Ascending aorta (tissue), 2 donors: ENCODE measurements at regions not wholly inside any gene's neighbourhood (a gene's known extent, or its start where the extent isn't known, plus 50 kb on each side); places are given as distances from the start of the nearest gene placed in this dataset.

ENCODE experiments used
- DNase-seq, 2 donors: peaks; one replicate each; pipeline ENCODE4 v3.0.0-alpha.2; 2019; ENCODE audit warnings: low spot score in 2 of 2
- H3K27ac ChIP-seq, 2 donors: fragments of 200-600 bp; sonication (generic); one replicate each; pipeline ENCODE4 v1.5.1; 2016 to 2017; ENCODE audit warnings: mild to moderate bottlenecking in 1 of 2
- H3K27me3 ChIP-seq: fragments of 200-600 bp; sonication (generic); one replicate; pipeline ENCODE4 v1.5.1; 2017
- H3K36me3 ChIP-seq, 2 donors: fragments of 200-600 bp; sonication (generic); one replicate each; pipeline ENCODE4 v1.5.1; 2016
- H3K4me1 ChIP-seq, 2 donors: fragments of 200-600 bp; sonication (generic); one replicate each; pipeline ENCODE4 v1.5.1; 2016 to 2017; ENCODE audit warnings: mild to moderate bottlenecking in 1 of 2
- H3K4me3 ChIP-seq, 2 donors: fragments of 200-600 bp; sonication (generic); one replicate each; pipeline ENCODE4 v1.5.1; 2016 to 2017; ENCODE audit warnings: mild to moderate bottlenecking in 1 of 2
- H3K9me3 ChIP-seq, 2 donors: fragments of 200-600 bp; sonication (generic); one replicate each; pipeline ENCODE4 v1.5.1; 2016
- intact Hi-C: fragments of 100-400 bp; cut with DNase I; formaldehyde crosslinking; loops from one replicate; pipeline ENCODE4 v1.15.1; 2023
- TF ChIP-seq, protein P1 (sequence below), 3 experiments: fragments of 200-600 bp in 2 of 3; fragments of 450-650 bp in 1 of 3; sonication (generic) in 2 of 3; IDR thresholded peaks; one replicate each; pipeline ENCODE4 v1.5.1; 2016 to 2019; ENCODE audit warnings: antibody characterized with exemption in 3 of 3, mild to moderate bottlenecking in 1 of 3, moderate library complexity in 1 of 3

GRCh38 chr4:24411299-24411698, 173.1 kb downstream of the DHX15 start:
- H3K4me3 ChIP-seq, result no peak overlapping the region
- no peaks in the 10 kb centered on the region for H3K4me1 ChIP-seq
- intact Hi-C loops, result no loop called here
- no peaks in the 10 kb centered on the region for H3K36me3 ChIP-seq
- no peaks in the 10 kb centered on the region for H3K27me3 ChIP-seq
- TF ChIP-seq, protein P1, sequence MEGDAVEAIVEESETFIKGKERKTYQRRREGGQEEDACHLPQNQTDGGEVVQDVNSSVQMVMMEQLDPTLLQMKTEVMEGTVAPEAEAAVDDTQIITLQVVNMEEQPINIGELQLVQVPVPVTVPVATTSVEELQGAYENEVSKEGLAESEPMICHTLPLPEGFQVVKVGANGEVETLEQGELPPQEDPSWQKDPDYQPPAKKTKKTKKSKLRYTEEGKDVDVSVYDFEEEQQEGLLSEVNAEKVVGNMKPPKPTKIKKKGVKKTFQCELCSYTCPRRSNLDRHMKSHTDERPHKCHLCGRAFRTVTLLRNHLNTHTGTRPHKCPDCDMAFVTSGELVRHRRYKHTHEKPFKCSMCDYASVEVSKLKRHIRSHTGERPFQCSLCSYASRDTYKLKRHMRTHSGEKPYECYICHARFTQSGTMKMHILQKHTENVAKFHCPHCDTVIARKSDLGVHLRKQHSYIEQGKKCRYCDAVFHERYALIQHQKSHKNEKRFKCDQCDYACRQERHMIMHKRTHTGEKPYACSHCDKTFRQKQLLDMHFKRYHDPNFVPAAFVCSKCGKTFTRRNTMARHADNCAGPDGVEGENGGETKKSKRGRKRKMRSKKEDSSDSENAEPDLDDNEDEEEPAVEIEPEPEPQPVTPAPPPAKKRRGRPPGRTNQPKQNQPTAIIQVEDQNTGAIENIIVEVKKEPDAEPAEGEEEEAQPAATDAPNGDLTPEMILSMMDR (IDR thresholded peaks at IDR 0.05), result no peak
- H3K9me3 ChIP-seq, result no peaks in the 10 kb centered on the region
- H3K27ac ChIP-seq, result no peak overlapping the region
- DNase-seq, result no peak

GRCh38 chr4:24408640-24409039, 175.7 kb downstream of the DHX15 start:
- H3K36me3 ChIP-seq, result no peaks in the 10 kb centered on the region
- H3K4me3 ChIP-seq, result no peak overlapping the region
- H3K4me1 ChIP-seq, result no peaks in the 10 kb centered on the region
- H3K27me3 ChIP-seq, result no peaks in the 10 kb centered on the region
- no peaks in the 10 kb centered on the region for H3K9me3 ChIP-seq
- TF ChIP-seq, protein P1 (IDR thresholded peaks at IDR 0.05), result no peak
- no peak overlapping the region for H3K27ac ChIP-seq
- DNase-seq, result no peak
- intact Hi-C loops, result no loop called here

DNA sequence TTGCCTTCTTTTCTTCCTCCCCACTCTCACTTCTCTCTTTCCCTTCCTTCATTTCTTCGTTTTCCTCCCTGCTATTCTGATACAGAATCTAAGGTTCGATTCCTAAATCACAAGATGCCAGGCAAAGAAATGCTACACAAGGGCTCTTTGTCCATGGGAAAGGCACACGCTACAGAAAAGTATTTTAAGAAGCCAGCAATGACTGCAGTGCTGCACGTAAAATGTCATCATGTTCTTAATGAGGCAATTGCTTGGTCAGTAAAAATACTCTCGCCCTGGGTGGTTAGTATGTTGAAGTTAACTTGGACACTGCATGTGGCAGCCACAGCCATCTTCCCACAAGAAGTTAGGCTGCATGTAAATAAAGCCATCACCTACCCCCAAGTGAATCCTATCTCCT, 178.4 kb downstream of the DHX15 start:
- intact Hi-C loops, result no loop called here
- TF ChIP-seq, protein P1 (IDR thresholded peaks at IDR 0.05), result no peak
- Histone ChIP-seq H3K9me3 (no peaks in the 10 kb centered on the region), H3K4me1 (no peaks in the 10 kb centered on the region), H3K36me3 (no peaks in the 10 kb centered on the region), H3K27ac (no peak overlapping the region), H3K27me3 (no peaks in the 10 kb centered on the region), H3K4me3 (no peak overlapping the region)
- no peak for DNase-seq

- no peak overlapping the region for H3K27ac ChIP-seq
- H3K4me1 ChIP-seq, result no peaks in the 10 kb centered on the region
- TF ChIP-seq, protein P1 (IDR thresholded peaks at IDR 0.05), result no peak
- H3K9me3 ChIP-seq, result no peaks in the 10 kb centered on the region
- DNase-seq, result no peak
- H3K4me3 ChIP-seq, result no peak overlapping the region
- H3K36me3 ChIP-seq, result no peaks in the 10 kb centered on the region
- no peaks in the 10 kb centered on the region for H3K27me3 ChIP-seq
- intact Hi-C loops, result no loop called here
These were observed 179.0 kb downstream of the DHX15 start for GRCh38 chr4:24405341-24405740.

- Histone ChIP-seq H3K4me3 (no peak overlapping the region), H3K4me1 (no peaks in the 10 kb centered on the region), H3K27ac (no peak overlapping the region), H3K27me3 (no peaks in the 10 kb centered on the region), H3K9me3 (no peaks in the 10 kb centered on the region), H3K36me3 (no peaks in the 10 kb centered on the region)
- TF ChIP-seq, protein P1 (IDR thresholded peaks at IDR 0.05), result no peak
- intact Hi-C loops, result no loop called here
- no peak for DNase-seq
These were observed 180.1 kb downstream of the DHX15 start for GRCh38 chr4:24404281-24404680.

GRCh38 chr4:24403265-24403664, 181.1 kb downstream of the DHX15 start:
- Histone ChIP-seq H3K36me3 (no peaks in the 10 kb centered on the region), H3K27ac (no peak overlapping the region), H3K4me1 (no peaks in the 10 kb centered on the region), H3K27me3 (no peaks in the 10 kb centered on the region), H3K9me3 (no peaks in the 10 kb centered on the region), H3K4me3 (no peak overlapping the region)
- DNase-seq, result no peak
- TF ChIP-seq, protein P1 (IDR thresholded peaks at IDR 0.05), result no peak
- intact Hi-C loops, result no loop called here
